ENCODE measurements at regions not wholly inside any gene's neighbourhood (a gene's known extent, or its start where the extent isn't known, plus 50 kb on each side); places are given as distances from the start of the nearest gene placed in this dataset.

GRCh38 chr11:119484741-119485605, 62.0 kb upstream of the THY1 start:
- TF ChIP-seq, protein P1, sequence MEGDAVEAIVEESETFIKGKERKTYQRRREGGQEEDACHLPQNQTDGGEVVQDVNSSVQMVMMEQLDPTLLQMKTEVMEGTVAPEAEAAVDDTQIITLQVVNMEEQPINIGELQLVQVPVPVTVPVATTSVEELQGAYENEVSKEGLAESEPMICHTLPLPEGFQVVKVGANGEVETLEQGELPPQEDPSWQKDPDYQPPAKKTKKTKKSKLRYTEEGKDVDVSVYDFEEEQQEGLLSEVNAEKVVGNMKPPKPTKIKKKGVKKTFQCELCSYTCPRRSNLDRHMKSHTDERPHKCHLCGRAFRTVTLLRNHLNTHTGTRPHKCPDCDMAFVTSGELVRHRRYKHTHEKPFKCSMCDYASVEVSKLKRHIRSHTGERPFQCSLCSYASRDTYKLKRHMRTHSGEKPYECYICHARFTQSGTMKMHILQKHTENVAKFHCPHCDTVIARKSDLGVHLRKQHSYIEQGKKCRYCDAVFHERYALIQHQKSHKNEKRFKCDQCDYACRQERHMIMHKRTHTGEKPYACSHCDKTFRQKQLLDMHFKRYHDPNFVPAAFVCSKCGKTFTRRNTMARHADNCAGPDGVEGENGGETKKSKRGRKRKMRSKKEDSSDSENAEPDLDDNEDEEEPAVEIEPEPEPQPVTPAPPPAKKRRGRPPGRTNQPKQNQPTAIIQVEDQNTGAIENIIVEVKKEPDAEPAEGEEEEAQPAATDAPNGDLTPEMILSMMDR (IDR thresholded peaks at IDR 0.05), result no peak
- TF ChIP-seq POLR2A (IDR thresholded peaks at IDR 0.05), result no peak
